C4-2B (cell line): ENCODE measurements at regions not wholly inside any gene's neighbourhood (a gene's known extent, or its start where the extent isn't known, plus 50 kb on each side); places are given as distances from the start of the nearest gene placed in this dataset.

Source experiments
- H3K27ac ChIP-seq: fragments of 450-650 bp; 2 replicates; pipeline ENCODE4 v1.5.1; 2017
- CTCF ChIP-seq: fragments of 450-650 bp; conservative IDR thresholded peaks from 2 replicates; pipeline ENCODE4 v1.5.1; 2017; ENCODE audit warnings: mild to moderate bottlenecking
- ZFX ChIP-seq: fragments of 450-650 bp; IDR thresholded peaks from 2 replicates; pipeline ENCODE4 v1.6.1; 2017

DNA sequence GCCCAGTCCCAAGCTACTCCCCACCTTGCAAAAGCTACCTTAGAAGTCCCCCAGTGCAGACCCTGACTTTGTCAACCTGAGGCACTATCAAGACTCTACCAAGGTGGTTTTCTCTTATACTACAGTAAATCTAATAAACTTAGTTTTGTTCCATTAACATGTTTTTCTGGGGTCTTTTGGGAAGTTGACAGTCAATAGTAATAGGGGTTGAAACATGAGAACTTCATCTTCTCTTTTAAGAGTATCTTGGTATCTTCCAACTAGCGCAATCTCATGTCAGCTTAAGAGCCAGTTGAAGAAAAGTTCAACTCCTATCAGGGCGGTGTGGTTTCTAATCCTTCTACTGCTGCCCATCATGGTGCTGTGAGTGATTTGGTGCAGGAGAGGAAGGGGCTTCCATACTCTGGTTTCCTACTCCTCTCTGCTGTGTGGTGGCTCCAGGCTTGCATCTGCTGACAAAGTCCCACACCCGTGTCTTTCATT is 164.2 kb downstream of the FOXA2 start:
- no peak overlapping the region for H3K27ac ChIP-seq
- TF ChIP-seq ZFX (no peak), CTCF (no peak)

GRCh38 chr20:22418738-22419137 is 165.6 kb downstream of the FOXA2 start:
- no peak overlapping the region for H3K27ac ChIP-seq
- TF ChIP-seq ZFX (no peak), CTCF (no peak)

GRCh38 chr20:22414305-22414742 is 170.0 kb downstream of the FOXA2 start:
- no peak overlapping the region for H3K27ac ChIP-seq
- TF ChIP-seq ZFX, result no peak
- no peak for TF ChIP-seq CTCF

DNA sequence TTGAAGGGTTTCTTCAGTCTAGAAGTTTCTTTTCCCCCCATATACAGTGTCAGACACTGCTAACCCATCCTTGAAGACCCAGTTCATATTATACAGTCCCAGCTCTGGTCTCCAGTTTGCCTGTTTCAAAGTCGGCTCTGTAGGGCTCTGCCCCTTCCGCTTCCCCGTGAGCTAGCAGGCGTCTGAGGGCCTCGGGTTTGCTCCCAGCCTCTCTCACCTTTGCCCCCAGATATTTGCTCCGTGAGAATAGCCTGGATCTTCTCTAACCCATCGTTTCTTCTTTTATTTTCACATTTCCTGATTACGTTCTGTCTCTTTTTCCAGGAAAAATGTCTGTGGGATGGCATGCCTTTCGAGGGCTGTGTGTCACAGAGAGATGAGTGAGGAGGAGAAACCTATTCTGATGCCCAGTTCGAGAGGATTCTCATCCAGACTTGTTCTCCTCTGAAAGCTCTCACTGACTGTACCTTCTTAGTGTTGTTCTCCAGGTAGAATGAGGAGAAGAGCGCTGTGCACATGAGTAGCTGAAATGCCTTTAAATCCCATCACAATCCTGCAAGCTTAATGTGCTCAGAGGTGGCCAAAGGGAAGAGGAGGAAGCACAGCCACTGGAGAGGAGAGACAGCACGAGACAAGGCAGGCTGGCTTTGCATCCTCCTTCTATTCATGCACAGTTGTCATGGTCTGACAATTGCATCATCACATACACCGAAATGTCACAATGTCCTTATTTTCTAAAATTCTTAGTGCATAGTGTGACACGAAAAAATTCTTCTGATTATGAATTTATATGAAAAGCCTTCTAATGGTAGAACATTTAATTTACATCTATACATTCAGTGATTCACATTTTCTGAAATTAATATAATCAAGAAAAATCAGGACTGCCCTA is 171.1 kb downstream of the FOXA2 start:
- no peak overlapping the region for H3K27ac ChIP-seq
- no peak for TF ChIP-seq CTCF
- TF ChIP-seq ZFX, result no peak

- TF ChIP-seq CTCF (no peak), ZFX (no peak)
- H3K27ac ChIP-seq, result no peak overlapping the region
Observed at GRCh38 chr20:22411627-22412450, 172.5 kb downstream of the FOXA2 start.

DNA sequence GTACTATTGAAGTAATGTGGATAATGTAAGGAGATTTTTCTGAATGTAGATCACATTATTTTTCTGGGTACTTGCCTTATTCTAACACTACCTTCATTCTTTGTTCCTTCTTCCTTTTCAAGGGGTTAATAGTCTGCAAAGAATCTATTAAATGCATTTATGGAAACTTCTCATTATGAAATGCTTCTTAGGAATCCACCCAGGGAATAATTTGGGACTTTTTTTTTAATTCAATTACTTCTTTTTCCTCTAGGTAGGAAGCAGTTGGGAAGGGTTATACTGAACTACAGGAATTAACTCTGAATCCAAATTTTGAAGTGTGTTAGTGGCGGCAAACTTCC is 173.1 kb downstream of the FOXA2 start:
- no peak for TF ChIP-seq ZFX
- no peak for TF ChIP-seq CTCF
- no peak overlapping the region for H3K27ac ChIP-seq
